Activated CD8-positive, alpha-beta memory T cell treated with anti-CD3 and anti-CD28 coated beads, Interleukin-2, amount 10 ng/mL, durations not matched to agents 7 days and 5 days (primary cell): ENCODE measurements at regions not wholly inside any gene's neighbourhood (a gene's known extent, or its start where the extent isn't known, plus 50 kb on each side); places are given as distances from the start of the nearest gene placed in this dataset.

Experiments used
- ATAC-seq: fragments of 150-1000 bp; cut with Tn5 transposase; one replicate; pipeline ENCODE4 v1.10.0; 2021; ENCODE audit warnings: moderate library complexity
- CTCF ChIA-PET: fragments of 350-600 bp; sonication (Branson Sonifier 250); formaldehyde crosslinking; loops from one replicate; lab custom pipeline; 2021; ENCODE audit warnings: antibody characterized with exemption; lab: Charles Lee
- DNase-seq: peaks from one replicate; pipeline ENCODE4 v3.0.0-alpha.2; 2020
- H3K27ac Mint-ChIP-seq: one replicate; pipeline ENCODE4 v1.8.0; 2021; ENCODE audit warnings: mild to moderate bottlenecking, mixed read lengths
- H3K27me3 Mint-ChIP-seq: one replicate; pipeline ENCODE4 v1.8.0; 2021; ENCODE audit warnings: mixed read lengths
- H3K36me3 Mint-ChIP-seq: one replicate; pipeline ENCODE4 v1.8.0; 2021; ENCODE audit warnings: mild to moderate bottlenecking, mixed read lengths
- H3K4me1 Mint-ChIP-seq: one replicate; pipeline ENCODE4 v1.8.0; 2021; ENCODE audit warnings: mixed read lengths
- H3K4me3 Mint-ChIP-seq: one replicate; pipeline ENCODE4 v1.8.0; 2021; ENCODE audit warnings: mild to moderate bottlenecking, moderate library complexity, mixed read lengths
- H3K9me3 Mint-ChIP-seq: one replicate; pipeline ENCODE4 v1.8.0; 2022; ENCODE audit warnings: low read depth, mixed read lengths

DNA sequence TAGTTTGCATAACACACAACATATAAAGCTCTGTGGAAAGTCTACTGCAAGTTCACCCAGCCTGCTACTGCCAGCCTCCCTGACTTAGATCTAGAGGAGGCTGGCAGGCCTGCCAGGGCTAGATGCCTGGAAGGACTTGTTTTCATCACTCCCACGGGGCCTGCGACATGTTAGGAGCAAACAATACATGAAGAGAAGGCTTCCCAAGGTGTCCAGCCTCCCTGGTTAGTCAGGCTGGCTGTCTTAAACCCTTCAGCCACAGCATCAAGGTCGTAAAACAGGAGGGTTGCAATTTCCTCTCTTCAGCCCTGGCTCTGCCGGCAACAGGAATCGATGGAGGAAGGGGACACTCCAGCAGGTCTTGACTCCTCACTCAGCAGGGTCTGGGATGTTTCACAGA is 104.5 kb downstream of the NGF start:
- DNase-seq (no peak), ATAC-seq (no peak)
- CTCF ChIA-PET = no interaction called here
- Mint-ChIP-seq H3K27me3 (peaks cover 4% of the 10 kb centered on the region), H3K9me3 (no peaks in the 10 kb centered on the region), H3K4me1 (no peaks in the 10 kb centered on the region), H3K36me3 (no peaks in the 10 kb centered on the region), H3K4me3 (no peak overlapping the region), H3K27ac (no peak overlapping the region)

DNA sequence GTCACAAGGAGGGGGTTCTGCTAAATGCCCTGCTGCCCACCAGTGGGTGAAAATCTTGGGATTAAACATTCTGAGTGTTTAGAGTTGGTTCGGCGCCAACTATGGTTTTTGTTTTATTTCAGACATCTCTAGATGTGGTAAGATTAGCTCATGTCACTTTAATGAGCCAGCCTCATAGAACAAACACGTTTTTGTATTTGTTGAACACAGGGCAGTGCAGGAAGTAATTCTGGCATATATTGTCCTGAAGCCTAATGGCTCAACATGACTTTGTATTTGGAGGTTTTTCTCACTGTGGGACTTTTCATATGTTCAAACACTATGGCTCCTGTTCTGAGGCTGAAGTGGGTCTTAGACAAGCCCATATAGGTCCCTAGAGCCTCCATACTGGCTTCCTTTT is 107.8 kb downstream of the NGF start:
- H3K27me3 Mint-ChIP-seq = no peaks in the 10 kb centered on the region
- H3K4me3 Mint-ChIP-seq = no peak overlapping the region
- no peaks in the 10 kb centered on the region for H3K36me3 Mint-ChIP-seq
- no peak for DNase-seq
- ATAC-seq = no peak
- H3K27ac Mint-ChIP-seq = no peak overlapping the region
- H3K4me1 Mint-ChIP-seq = no peaks in the 10 kb centered on the region
- CTCF ChIA-PET = no interaction called here
- H3K9me3 Mint-ChIP-seq = no peaks in the 10 kb centered on the region

DNA sequence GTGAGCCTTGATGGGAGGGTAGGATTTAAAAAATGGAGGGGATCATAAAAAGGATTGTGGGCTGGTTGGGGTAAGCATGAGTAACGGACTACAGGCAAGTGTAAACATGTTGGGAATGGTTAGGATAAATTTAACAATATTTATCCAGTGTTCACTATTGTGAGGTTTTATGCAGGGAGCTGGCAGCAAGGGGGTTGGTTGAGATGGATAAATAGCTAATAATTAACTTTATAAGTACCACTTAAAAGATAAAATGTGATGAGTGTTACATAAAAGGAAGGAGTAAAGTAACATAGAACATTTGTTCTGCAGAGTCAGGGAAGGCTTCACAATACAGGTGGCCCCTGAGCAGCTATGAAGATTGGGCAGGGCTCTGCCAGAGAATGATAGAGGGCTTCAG is 109.0 kb downstream of the NGF start:
- CTCF ChIA-PET = no interaction called here
- no peaks in the 10 kb centered on the region for H3K27me3 Mint-ChIP-seq
- H3K9me3 Mint-ChIP-seq = no peaks in the 10 kb centered on the region
- no peak overlapping the region for H3K27ac Mint-ChIP-seq
- no peaks in the 10 kb centered on the region for H3K4me1 Mint-ChIP-seq
- ATAC-seq (no peak), DNase-seq (no peak)
- H3K4me3 Mint-ChIP-seq = no peak overlapping the region
- no peaks in the 10 kb centered on the region for H3K36me3 Mint-ChIP-seq

DNA sequence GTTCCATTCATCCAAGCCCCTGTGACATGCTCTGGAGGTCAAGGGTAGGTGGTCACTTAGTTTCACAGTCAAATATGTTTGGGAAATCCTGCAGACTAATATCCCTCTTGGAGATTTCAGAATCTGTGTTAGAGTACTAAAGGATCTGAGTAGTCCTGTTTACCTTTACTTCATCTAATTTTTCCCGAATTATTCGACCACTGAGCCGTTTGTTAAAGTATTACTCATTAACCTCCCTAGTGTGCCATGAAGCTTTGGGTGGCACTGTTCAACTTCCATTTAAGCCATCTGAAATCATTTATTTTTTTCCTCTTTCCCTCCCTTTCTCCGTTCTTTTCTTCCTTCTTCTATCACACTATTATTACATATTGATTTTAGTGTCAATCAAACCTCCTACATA is 109.9 kb downstream of the NGF start:
- H3K4me1 Mint-ChIP-seq = no peaks in the 10 kb centered on the region
- ATAC-seq (no peak), DNase-seq (no peak)
- CTCF ChIA-PET = no interaction called here
- H3K27me3 Mint-ChIP-seq = no peaks in the 10 kb centered on the region
- no peaks in the 10 kb centered on the region for H3K36me3 Mint-ChIP-seq
- H3K27ac Mint-ChIP-seq = no peak overlapping the region
- no peak overlapping the region for H3K4me3 Mint-ChIP-seq
- H3K9me3 Mint-ChIP-seq = no peaks in the 10 kb centered on the region

DNA sequence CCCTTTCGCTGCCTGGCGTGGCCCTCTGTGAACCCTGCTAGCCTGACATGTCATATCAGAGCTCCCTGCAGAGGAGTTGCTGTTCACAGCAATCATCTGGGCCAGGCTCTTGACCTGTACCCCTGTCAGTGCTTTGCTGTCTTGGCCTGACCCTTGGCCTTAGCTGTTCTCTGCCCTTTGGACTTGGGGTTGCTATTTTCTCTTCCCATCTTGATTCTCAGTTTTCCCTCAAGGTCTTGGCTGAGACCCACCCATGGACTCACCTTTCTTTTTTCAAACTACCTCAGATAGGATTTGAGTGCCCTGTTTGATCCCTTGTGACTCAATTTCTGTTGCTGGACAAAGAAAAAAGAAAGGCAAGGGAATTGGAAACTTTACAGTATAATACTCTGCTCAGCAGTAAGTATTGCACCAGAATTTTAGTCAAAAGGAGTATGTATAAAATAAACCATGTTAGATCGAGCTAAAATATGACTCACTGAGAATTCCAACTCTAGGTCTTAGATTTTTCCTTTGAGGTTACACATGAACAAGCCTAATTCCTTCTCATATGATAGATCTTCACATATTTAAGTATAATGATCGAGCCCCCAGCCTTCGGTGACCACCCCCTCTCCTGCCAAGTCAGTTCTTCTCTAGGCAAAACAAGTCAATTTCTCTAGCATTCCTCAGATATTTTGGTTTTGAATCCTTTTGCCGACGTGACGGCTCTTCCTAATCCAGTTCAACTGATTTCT is 110.5 kb downstream of the NGF start:
- H3K4me3 Mint-ChIP-seq = no peak overlapping the region
- H3K27me3 Mint-ChIP-seq = no peaks in the 10 kb centered on the region
- DNase-seq = no peak
- no peaks in the 10 kb centered on the region for H3K9me3 Mint-ChIP-seq
- CTCF ChIA-PET = no interaction called here
- H3K36me3 Mint-ChIP-seq = no peaks in the 10 kb centered on the region
- no peak for ATAC-seq
- H3K4me1 Mint-ChIP-seq = no peaks in the 10 kb centered on the region
- H3K27ac Mint-ChIP-seq = no peak overlapping the region

DNA sequence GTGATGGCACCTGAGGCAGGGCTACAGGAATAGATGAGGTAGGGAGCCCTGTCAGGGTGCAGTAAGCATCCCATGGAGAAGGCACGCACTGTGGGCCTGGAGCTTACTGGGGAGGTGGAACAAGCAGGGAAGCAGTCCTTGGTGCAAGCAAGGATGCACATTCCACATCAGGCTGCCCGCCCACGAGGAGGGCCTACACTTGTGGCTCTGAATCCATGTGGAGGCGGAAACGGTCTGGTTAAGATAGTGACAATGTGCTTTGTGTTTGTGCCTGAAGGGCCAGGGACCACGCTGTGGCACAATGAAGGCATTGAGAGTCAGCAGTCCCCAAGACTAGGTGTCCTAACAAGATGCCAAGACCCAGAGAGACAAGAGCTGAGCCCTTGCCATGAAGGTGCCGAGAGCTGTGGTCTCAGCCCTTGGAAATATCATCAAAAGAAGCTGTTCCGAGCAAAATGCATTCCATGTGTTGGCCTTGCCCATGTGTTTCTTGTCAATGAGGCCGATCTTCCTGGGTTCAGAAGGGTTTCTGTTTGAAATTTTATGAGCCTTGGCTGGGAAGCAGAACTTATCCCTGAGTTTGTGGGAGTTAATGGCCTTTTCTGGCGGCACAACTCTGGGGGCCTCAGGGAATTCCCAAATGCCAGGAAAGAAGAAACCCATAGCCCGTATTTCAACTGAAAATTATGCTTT is 111.9 kb downstream of the NGF start:
- H3K9me3 Mint-ChIP-seq = no peaks in the 10 kb centered on the region
- no peak overlapping the region for H3K27ac Mint-ChIP-seq
- H3K4me3 Mint-ChIP-seq = no peak overlapping the region
- DNase-seq (no peak), ATAC-seq (no peak)
- CTCF ChIA-PET = no interaction called here
- H3K27me3 Mint-ChIP-seq = no peaks in the 10 kb centered on the region
- H3K4me1 Mint-ChIP-seq = no peaks in the 10 kb centered on the region
- H3K36me3 Mint-ChIP-seq = no peaks in the 10 kb centered on the region

DNA sequence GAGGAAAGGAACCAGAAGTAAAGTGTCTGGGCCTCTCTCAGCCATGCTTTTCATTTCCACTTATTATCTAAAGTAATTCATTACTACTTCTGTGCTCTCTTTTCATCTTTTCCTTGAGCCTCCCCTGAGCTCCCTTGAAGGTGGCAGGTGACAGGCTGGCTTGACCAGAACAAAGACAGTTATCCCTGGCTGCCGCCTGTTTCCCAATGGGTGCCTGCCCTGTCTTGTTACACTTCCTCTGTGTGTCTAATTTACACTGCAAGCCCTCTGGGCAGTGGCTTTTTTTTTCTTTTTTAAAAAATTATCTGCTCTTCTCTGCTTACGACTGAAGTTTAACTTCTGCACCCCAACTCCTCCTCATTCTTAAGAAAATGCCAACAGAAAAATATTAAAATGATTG is 113.4 kb downstream of the NGF start:
- Mint-ChIP-seq H3K36me3 (no peaks in the 10 kb centered on the region), H3K27me3 (no peaks in the 10 kb centered on the region), H3K9me3 (no peaks in the 10 kb centered on the region), H3K27ac (no peak overlapping the region), H3K4me1 (no peaks in the 10 kb centered on the region), H3K4me3 (no peak overlapping the region)
- ATAC-seq (no peak), DNase-seq (no peak)
- CTCF ChIA-PET = no interaction called here

DNA sequence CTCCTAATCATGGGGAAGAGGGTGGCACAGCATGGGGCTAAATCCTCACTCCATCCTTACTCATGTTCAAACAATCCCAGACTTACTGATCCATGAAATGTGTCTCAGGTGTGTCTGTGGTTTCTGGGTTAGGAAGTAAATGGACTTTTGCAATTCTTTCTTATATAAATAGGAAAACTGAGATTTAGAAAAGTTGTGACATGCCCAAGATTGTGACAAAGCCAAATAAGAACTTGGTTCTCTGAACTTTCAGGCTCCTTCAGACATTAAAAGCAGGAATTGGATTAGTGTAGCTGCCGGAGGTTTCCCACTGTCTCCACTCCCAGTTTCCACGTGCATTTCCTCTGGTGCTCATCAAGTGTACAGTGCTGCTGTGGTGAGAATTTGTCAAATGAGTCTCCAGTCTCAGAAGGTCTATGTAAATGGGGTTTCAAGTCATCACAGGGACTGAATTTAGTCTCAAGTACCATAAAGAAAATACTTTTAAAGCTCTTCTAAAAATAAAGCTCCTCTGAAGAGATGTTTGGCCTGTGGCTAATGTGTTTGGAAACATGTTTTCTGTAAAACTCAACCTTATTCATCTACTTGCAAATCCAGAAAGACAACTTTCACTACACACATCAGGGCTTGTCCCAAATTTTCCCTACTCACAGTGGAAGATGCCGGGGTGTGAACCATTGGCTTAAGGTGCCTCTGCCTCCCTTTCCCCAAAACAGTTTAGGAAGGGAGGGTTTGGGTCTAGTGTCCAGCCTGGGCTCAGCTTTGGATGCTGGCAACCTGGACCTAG is 115.2 kb downstream of the NGF start:
- no peaks in the 10 kb centered on the region for H3K36me3 Mint-ChIP-seq
- no peak overlapping the region for H3K4me3 Mint-ChIP-seq
- DNase-seq = no peak
- H3K4me1 Mint-ChIP-seq = no peaks in the 10 kb centered on the region
- H3K27me3 Mint-ChIP-seq = peaks cover 4% of the 10 kb centered on the region
- CTCF ChIA-PET = no interaction called here
- H3K9me3 Mint-ChIP-seq = no peaks in the 10 kb centered on the region
- H3K27ac Mint-ChIP-seq = no peak overlapping the region
- no peak for ATAC-seq

DNA sequence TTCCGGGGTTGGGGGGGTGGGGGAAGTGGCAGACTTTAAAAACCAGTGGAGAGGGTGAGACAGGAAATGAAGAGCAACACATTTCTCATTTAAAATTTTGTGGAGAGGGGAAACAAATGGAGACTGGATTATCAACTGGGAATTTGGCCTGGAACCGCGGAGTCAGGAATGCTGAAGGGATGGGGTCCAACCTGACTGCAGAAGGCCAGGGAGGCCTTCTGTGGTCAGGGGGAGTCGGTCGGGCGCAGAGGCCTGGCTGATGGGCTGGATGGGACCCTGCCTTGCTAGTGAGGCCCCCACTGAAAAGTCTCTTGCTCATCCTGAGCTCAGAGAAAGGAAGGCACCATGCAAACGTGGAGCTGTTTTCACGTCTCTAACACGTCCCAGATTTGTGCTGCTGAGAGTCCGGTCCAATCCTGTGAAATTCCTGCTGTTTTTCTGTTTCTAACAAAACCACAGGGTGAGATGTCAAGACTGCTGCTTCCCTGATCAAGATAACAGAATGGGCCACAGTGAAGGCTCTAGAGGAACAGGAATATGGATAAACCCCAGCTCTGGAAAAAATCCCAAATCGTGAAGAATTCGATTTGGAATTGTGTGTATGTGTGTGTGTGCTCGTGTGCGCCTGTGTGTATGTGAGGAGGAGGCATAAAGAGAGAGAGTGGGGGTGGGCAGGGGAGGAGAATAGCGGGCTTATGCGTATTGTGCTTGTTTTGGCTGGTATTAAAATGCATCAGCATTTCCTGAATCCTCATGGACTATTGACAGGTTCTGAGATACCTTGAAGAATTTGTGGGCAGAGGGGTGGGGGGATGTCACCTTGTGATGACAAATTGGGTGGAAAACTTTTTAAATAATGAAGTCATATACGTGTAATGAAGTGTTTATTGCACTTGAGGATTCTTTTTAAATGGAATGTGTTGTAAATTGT is 117.4 kb downstream of the NGF start:
- CTCF ChIA-PET = no interaction called here
- no peak overlapping the region for H3K27ac Mint-ChIP-seq
- H3K9me3 Mint-ChIP-seq = no peaks in the 10 kb centered on the region
- ATAC-seq = no peak
- DNase-seq = no peak
- H3K4me1 Mint-ChIP-seq = no peaks in the 10 kb centered on the region
- H3K36me3 Mint-ChIP-seq = no peaks in the 10 kb centered on the region
- H3K27me3 Mint-ChIP-seq = peaks cover 7% of the 10 kb centered on the region
- H3K4me3 Mint-ChIP-seq = no peak overlapping the region

DNA sequence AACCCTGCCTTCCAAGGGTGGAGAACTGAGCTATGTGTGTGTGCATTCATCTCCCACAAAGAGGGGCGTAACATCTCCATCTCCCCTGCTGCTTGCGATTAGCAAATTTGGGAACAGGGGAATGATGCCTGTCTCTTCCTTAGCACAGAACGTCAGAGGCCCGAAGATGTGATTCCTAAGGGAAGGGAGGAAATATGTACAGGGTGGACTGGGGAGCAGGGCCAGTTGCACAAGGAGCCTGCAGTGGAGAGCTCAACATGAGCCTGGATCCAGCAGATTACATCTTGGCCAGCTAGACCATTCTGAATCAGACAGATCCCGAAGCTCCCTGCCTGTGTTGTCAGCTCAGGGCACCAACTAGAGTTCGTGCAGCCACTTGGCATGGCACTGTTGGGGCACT is 118.1 kb downstream of the NGF start:
- H3K4me3 Mint-ChIP-seq = no peak overlapping the region
- H3K36me3 Mint-ChIP-seq = no peaks in the 10 kb centered on the region
- DNase-seq (no peak), ATAC-seq (no peak)
- H3K4me1 Mint-ChIP-seq = no peaks in the 10 kb centered on the region
- no peaks in the 10 kb centered on the region for H3K9me3 Mint-ChIP-seq
- H3K27ac Mint-ChIP-seq = no peak overlapping the region
- CTCF ChIA-PET = no interaction called here
- peaks cover 7% of the 10 kb centered on the region for H3K27me3 Mint-ChIP-seq

DNA sequence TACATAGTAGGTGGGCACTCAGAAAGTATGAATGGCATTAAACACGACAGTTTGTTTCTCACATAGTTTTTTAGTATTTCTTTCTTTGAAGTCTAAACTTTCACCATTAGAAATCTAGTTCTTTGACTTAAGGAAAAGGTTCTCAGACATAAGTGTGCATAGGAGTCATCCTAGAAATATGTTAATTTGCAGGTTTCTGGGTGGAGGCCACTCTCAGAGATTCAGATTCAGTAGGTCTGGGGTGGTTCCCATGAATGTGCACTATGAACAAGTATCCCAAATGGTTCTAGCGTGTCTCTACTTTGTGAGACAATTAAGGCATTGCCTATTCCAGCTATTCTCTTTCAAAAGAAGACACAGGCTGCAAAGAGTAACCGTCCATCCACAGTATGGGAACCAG is 119.3 kb downstream of the NGF start:
- no peaks in the 10 kb centered on the region for H3K36me3 Mint-ChIP-seq
- DNase-seq (no peak), ATAC-seq (no peak)
- peaks cover 9% of the 10 kb centered on the region for H3K27me3 Mint-ChIP-seq
- no peak overlapping the region for H3K27ac Mint-ChIP-seq
- H3K4me3 Mint-ChIP-seq = no peak overlapping the region
- H3K4me1 Mint-ChIP-seq = no peaks in the 10 kb centered on the region
- CTCF ChIA-PET = no interaction called here
- H3K9me3 Mint-ChIP-seq = no peaks in the 10 kb centered on the region

DNA sequence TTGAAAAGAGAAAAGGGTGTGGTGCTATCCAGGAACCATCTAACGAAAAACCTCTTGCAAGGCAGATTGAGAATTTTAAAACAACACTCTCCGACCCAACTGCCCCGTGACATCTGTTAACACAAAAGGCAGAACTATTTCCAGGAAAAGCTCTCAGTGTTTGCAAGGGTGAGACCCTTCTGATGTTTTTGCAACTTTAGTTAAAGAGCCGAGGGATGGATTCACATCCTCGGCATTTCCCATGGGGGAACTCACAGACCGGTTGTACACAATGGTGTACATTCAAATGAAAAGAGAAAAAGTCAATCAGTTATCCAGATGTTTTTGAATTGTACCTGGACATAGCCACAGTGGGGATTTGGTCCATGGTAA is 120.0 kb downstream of the NGF start:
- H3K9me3 Mint-ChIP-seq = no peaks in the 10 kb centered on the region
- no peak overlapping the region for H3K27ac Mint-ChIP-seq
- no peak overlapping the region for H3K4me3 Mint-ChIP-seq
- H3K36me3 Mint-ChIP-seq = no peaks in the 10 kb centered on the region
- no peak for ATAC-seq
- no peak for DNase-seq
- H3K27me3 Mint-ChIP-seq = peaks cover 9% of the 10 kb centered on the region
- no peaks in the 10 kb centered on the region for H3K4me1 Mint-ChIP-seq
- CTCF ChIA-PET = no interaction called here
